ENCODE measurements at regions not wholly inside any gene's neighbourhood (a gene's known extent, or its start where the extent isn't known, plus 50 kb on each side); places are given as distances from the start of the nearest gene placed in this dataset.

DNA sequence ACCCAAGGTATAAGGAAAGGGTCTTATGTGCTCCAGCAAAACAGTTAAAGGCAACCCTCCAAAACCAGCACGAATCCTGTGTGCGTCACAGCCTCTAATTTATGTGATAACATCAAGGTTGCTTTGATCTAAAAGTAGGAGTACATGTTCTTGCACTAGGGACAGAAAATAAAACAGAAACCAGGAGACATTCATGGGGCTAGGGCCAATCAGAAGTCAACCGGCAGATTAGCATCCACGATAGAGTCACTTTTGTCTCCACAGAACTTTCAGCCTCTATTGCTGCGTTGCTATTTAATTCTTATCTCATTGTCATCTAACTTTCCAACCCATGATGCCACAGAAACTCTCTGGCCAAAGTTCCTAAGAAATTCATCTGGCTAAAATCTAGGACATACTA, 178.8 kb upstream of the PTCHD4 start:
- H3K9me3 ChIP-seq (replicated peaks; ENCODE audit: control insufficient read depth, insufficient read depth, low read length): no peaks in the 10 kb centered on the region
- no peaks in the 10 kb centered on the region for H4K20me1 ChIP-seq (ENCODE audit: control insufficient read depth, insufficient read depth)
- no peak overlapping the region for H3K9ac ChIP-seq (ENCODE audit: control insufficient read depth, insufficient read depth, low read length)
- H3K79me2 ChIP-seq (ENCODE audit: control insufficient read depth, insufficient read depth, low read length): no peaks in the 10 kb centered on the region
- no peak for ATAC-seq
- H3K36me3 ChIP-seq (ENCODE audit: control insufficient read depth in 2 of 2, insufficient read depth in 2 of 2, low read length in 1 of 2): no peaks in the 10 kb centered on the region
- no peak overlapping the region for H3K4me2 ChIP-seq (ENCODE audit: control insufficient read depth, insufficient read depth)
- no peak overlapping the region for H3K27ac ChIP-seq (ENCODE audit: control insufficient read depth, insufficient read depth)
- BruUV-seq (replicated peaks): no TSS peak
- no peak overlapping the region for H2AFZ ChIP-seq (ENCODE audit: control insufficient read depth, low read depth, low read length)
- in situ Hi-C loops (cut with MboI) (no loop called here), intact Hi-C loops (cut with micrococcal nuclease; ENCODE audit: unreplicated experiment) (no loop called here)
- SMC1A ChIA-PET (ENCODE audit: uncharacterized antibody, unreplicated experiment): no interaction called here
- TF ChIP-seq E2F8 (IDR thresholded peaks at IDR 0.05; ENCODE audit: low read depth, partially characterized antibody) (no peak), RB1 (IDR thresholded peaks at IDR 0.05; ENCODE audit: borderline replicate concordance) (no peak), WRNIP1 (IDR thresholded peaks at IDR 0.05; ENCODE audit: borderline replicate concordance, low read depth, low read length) (no peak), PBX3 (IDR thresholded peaks at IDR 0.05; ENCODE audit: insufficient replicate concordance, low read depth, low read length) (no peak), STAT3 (IDR thresholded peaks at IDR 0.05; ENCODE audit: low read depth, low read length) (no peak), MTA2 (IDR thresholded peaks at IDR 0.05; ENCODE audit: low read depth) (no peak), RUNX3 (IDR thresholded peaks at IDR 0.05; ENCODE audit: low read length) (no peak)
- TF ChIP-seq, protein P1, sequence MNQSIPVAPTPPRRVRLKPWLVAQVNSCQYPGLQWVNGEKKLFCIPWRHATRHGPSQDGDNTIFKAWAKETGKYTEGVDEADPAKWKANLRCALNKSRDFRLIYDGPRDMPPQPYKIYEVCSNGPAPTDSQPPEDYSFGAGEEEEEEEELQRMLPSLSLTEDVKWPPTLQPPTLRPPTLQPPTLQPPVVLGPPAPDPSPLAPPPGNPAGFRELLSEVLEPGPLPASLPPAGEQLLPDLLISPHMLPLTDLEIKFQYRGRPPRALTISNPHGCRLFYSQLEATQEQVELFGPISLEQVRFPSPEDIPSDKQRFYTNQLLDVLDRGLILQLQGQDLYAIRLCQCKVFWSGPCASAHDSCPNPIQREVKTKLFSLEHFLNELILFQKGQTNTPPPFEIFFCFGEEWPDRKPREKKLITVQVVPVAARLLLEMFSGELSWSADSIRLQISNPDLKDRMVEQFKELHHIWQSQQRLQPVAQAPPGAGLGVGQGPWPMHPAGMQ (IDR thresholded peaks at IDR 0.05; ENCODE audit: borderline replicate concordance): no peak
- TF ChIP-seq, protein P2, sequence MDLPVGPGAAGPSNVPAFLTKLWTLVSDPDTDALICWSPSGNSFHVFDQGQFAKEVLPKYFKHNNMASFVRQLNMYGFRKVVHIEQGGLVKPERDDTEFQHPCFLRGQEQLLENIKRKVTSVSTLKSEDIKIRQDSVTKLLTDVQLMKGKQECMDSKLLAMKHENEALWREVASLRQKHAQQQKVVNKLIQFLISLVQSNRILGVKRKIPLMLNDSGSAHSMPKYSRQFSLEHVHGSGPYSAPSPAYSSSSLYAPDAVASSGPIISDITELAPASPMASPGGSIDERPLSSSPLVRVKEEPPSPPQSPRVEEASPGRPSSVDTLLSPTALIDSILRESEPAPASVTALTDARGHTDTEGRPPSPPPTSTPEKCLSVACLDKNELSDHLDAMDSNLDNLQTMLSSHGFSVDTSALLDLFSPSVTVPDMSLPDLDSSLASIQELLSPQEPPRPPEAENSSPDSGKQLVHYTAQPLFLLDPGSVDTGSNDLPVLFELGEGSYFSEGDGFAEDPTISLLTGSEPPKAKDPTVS (IDR thresholded peaks at IDR 0.05; ENCODE audit: low read depth, low read length): no peak
- TF ChIP-seq, protein P3, sequence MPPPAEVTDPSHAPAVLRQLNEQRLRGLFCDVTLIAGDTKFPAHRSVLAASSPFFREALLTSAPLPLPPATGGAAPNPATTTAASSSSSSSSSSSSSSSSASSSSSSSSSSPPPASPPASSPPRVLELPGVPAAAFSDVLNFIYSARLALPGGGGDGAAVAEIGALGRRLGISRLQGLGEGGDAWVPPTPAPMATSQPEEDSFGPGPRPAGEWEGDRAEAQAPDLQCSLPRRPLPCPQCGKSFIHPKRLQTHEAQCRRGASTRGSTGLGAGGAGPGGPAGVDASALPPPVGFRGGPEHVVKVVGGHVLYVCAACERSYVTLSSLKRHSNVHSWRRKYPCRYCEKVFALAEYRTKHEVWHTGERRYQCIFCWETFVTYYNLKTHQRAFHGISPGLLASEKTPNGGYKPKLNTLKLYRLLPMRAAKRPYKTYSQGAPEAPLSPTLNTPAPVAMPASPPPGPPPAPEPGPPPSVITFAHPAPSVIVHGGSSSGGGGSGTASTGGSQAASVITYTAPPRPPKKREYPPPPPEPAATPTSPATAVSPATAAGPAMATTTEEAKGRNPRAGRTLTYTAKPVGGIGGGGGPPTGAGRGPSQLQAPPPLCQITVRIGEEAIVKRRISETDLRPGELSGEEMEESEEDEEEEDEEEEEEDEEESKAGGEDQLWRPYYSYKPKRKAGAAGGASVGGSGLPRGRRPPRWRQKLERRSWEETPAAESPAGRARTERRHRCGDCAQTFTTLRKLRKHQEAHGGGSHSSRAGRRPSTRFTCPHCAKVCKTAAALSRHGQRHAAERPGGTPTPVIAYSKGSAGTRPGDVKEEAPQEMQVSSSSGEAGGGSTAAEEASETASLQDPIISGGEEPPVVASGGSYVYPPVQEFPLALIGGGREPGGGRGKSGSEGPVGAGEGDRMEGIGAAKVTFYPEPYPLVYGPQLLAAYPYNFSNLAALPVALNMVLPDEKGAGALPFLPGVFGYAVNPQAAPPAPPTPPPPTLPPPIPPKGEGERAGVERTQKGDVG (CRISPR knock-in tag; IDR thresholded peaks at IDR 0.05): no peak
- no peak for DNase-seq (ENCODE audit: low read depth, low spot score)
- H3K4me1 ChIP-seq (ENCODE audit: control insufficient read depth, insufficient read depth, low read length): no peaks in the 10 kb centered on the region
- H3K27me3 ChIP-seq (replicated peaks in 1 of 2; ENCODE audit: control insufficient read depth in 2 of 2, insufficient read depth in 2 of 2, low read length in 1 of 2): no peaks in the 10 kb centered on the region
- CTCF ChIA-PET: no interaction called here
- POLR2A ChIA-PET: no interaction called here
- 40% methylated on average over 5 of the region's 5 CpGs for whole genome bisulfite sequencing (ENCODE audit: insufficient coverage, insufficient replicate concordance, low lambda C conversion rate, missing lambda C conversion rate)
- RAD21 ChIA-PET (ENCODE audit: unreplicated experiment): no interaction called here
- H3K4me3 ChIP-seq: no peak overlapping the region
- FAIRE-seq: no peak

All from GM12878 (cell line).